Kidney (tissue), 13 donors: ENCODE measurements at regions not wholly inside any gene's neighbourhood (a gene's known extent, or its start where the extent isn't known, plus 50 kb on each side); places are given as distances from the start of the nearest gene placed in this dataset.

ENCODE experiments used
- DNase-seq, 5 donors: peaks; one replicate each; pipeline ENCODE4 v3.0.0-alpha.2; 2013 to 2020
- FAIRE-seq: peaks from 2 replicates; lab custom pipeline; 2012; peaks lifted over from hg19 to GRCh38; lab: Jason Lieb, UNC
- H3K27ac ChIP-seq, 2 donors: one replicate each; pipeline ENCODE4 v1.7.0; 2013; ENCODE audit warnings: low read depth in 2 of 2, low read length in 2 of 2, inconsistent platforms in 1 of 2
- H3K27me3 ChIP-seq: one replicate; pipeline ENCODE4 v1.7.1; 2013; ENCODE audit warnings: low read length, inconsistent platforms; ENCODE audit not compliant: control insufficient read depth, insufficient read depth
- H3K36me3 ChIP-seq, 3 donors: one replicate each; pipeline versions ENCODE4 v1.7.0 to v1.7.1; 2013; ENCODE audit warnings: low read length in 3 of 3, control low read depth in 1 of 3, inconsistent platforms in 1 of 3; ENCODE audit not compliant: insufficient read depth in 3 of 3, control insufficient read depth in 2 of 3
- H3K4me1 ChIP-seq, 3 donors: one replicate each; pipeline versions ENCODE4 v1.7.0 to v1.7.1; 2013; ENCODE audit warnings: low read length in 3 of 3, inconsistent platforms in 1 of 3, low read depth in 1 of 3; ENCODE audit not compliant: control insufficient read depth in 2 of 3, insufficient read depth in 2 of 3
- H3K4me3 ChIP-seq, 3 donors: one replicate each; pipeline versions ENCODE4 v1.7.0 to v1.8.1; 2013; ENCODE audit warnings: low read length in 3 of 3, control low read depth in 1 of 3, inconsistent platforms in 1 of 3
- H3K9ac ChIP-seq, 3 donors: one replicate each; pipeline versions ENCODE4 v1.7.0 to v1.7.1; 2013; ENCODE audit warnings: low read length in 3 of 3, control low read depth in 1 of 3, inconsistent platforms in 1 of 3
- H3K9me3 ChIP-seq, 3 donors: one replicate each; pipeline versions ENCODE4 v1.7.0 to v1.7.1; 2013; ENCODE audit warnings: low read length in 3 of 3, control low read depth in 1 of 3, inconsistent platforms in 1 of 3; ENCODE audit not compliant: control insufficient read depth in 2 of 3, insufficient read depth in 1 of 3
- CTCF ChIP-seq: IDR thresholded peaks from 3 replicates; pipeline ENCODE4 v1.5.1; 2012; ENCODE audit warnings: mild to moderate bottlenecking, moderate library complexity, borderline replicate concordance; ENCODE audit not compliant: insufficient read depth; ENCODE audit errors: extremely low read depth
- intact Hi-C: fragments of 100-400 bp; cut with DNase I; formaldehyde crosslinking; loops from one replicate; pipeline ENCODE4 v1.11.1; 2022
- donor health status: control.
- donor health status: control.
- donor health status: control.
- donor health status: control.
- donor health status: control.
- donor health status: DM: yes; HTN: yes; CAD: no.
- donor health status: Normal renal cell carcinoma (clear cell type).

DNA sequence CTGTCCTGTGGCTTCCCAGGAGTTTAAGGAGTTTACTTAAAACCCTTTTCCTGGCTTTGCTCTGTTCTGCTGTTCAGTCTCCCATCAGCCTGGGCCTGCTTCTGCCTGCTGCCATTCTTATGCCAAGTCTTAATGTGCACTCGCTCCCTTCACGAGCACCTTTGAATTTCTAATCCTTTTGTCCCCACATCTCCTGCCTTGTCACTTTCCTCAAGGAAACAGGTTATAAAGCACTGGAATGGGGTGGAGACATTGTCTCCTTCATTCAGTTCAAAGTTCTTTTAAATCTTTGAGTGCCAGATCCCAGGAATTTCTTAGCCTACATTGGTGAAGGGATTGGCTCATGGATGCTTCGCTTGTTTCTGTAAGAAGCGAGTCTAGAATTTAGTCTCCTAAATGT lies 87.2 kb upstream of the LIFR start:
- Histone ChIP-seq H3K27ac (no peak overlapping the region), H3K36me3 (no peaks in the 10 kb centered on the region), H3K9me3 (no peaks in the 10 kb centered on the region), H3K4me1 (peaks cover 0 to 35% (median 9%) of the 10 kb centered on the region in 3 donors), H3K4me3 (no peak overlapping the region), H3K27me3 (no peaks in the 10 kb centered on the region), H3K9ac (no peak overlapping the region)
- no peak for TF ChIP-seq CTCF
- DNase-seq (no peak), FAIRE-seq (no peak)
- intact Hi-C loops: no loop called here

DNA sequence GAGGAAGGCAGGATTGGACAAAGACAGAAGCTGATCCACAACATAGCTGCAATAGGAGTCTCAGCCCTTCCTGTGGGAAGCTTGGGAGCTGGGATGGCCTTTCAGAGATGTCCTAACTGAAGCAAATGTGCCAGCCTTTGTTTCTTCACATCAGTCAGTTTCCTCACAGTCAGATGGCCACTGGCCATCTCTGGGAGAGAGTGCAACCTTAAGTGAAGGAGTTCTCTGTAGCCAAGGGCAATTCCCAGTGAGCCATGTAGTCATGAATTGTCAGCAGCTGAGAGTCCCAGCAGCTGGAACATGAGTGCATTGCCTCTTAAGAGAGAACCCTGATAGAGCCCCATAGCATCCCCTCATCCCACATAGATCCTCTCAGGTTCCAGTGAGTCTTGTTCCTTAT lies 89.1 kb upstream of the LIFR start:
- Histone ChIP-seq H3K27ac (no peak overlapping the region), H3K27me3 (no peaks in the 10 kb centered on the region), H3K4me3 (no peak overlapping the region), H3K9ac (no peak overlapping the region), H3K36me3 (no peaks in the 10 kb centered on the region), H3K9me3 (no peaks in the 10 kb centered on the region), H3K4me1 (peaks cover 0 to 18% (median 3%) of the 10 kb centered on the region in 3 donors)
- intact Hi-C loops: no loop called here
- no peak for FAIRE-seq
- DNase-seq: no peak
- TF ChIP-seq CTCF: no peak

- no peak for TF ChIP-seq CTCF
- intact Hi-C loops: no loop called here
Observed at GRCh38 chr5:38648703-38649291, 92.4 kb upstream of the LIFR start.

GRCh38 chr5:38650540-38650939 lies 94.1 kb upstream of the LIFR start:
- DNase-seq (no peak), FAIRE-seq (no peak)
- Histone ChIP-seq H3K4me3 (peak overlapping the region in 2 of 3 donors; percentile 43 to 45), H3K27me3 (no peaks in the 10 kb centered on the region), H3K27ac (no peak overlapping the region), H3K36me3 (no peaks in the 10 kb centered on the region), H3K9me3 (no peaks in the 10 kb centered on the region), H3K4me1 (peaks cover 0 to 6% (median 0%) of the 10 kb centered on the region in 3 donors), H3K9ac (peak overlapping the region in 1 of 3 donors; percentile 13)
- TF ChIP-seq CTCF: no peak
- intact Hi-C loops: no loop called here

More at GRCh38 chr5:38648703-38649291, 92.4 kb upstream of the LIFR start:
- no peaks in the 10 kb centered on the region for H3K27me3 ChIP-seq
- H3K4me1 ChIP-seq: peaks cover 0 to 7% (median 0%) of the 10 kb centered on the region in 3 donors
- H3K27ac ChIP-seq: no peak overlapping the region
- H3K9ac ChIP-seq: no peak overlapping the region
- DNase-seq: no peak
- no peaks in the 10 kb centered on the region for H3K9me3 ChIP-seq
- H3K4me3 ChIP-seq: no peak overlapping the region
- H3K36me3 ChIP-seq: no peaks in the 10 kb centered on the region
- FAIRE-seq: no peak
